HUES48 (cell line): ENCODE measurements at regions not wholly inside any gene's neighbourhood (a gene's known extent, or its start where the extent isn't known, plus 50 kb on each side); places are given as distances from the start of the nearest gene placed in this dataset.
"Not testable (repeated sequence)": the region's sequence is repeated elsewhere in the genome, so short reads cannot be mapped to it uniquely, and the experiment has no call there.

ENCODE experiments used
- H3K27ac ChIP-seq: one replicate; pipeline ENCODE4 v1.7.0; 2013; ENCODE audit warnings: low read depth, low read length, inconsistent platforms
- H3K27me3 ChIP-seq: 2 replicates; pipeline ENCODE4 v1.6.1; 2013; ENCODE audit warnings: mild to moderate bottlenecking, low read length; ENCODE audit not compliant: control insufficient read depth, insufficient read depth
- H3K36me3 ChIP-seq: 2 replicates; pipeline ENCODE4 v1.6.1; 2013; ENCODE audit warnings: low read length; ENCODE audit not compliant: control insufficient read depth, insufficient read depth
- H3K4me1 ChIP-seq: 2 replicates; pipeline ENCODE4 v1.6.1; 2013; ENCODE audit warnings: mild to moderate bottlenecking, low read length; ENCODE audit not compliant: control insufficient read depth, insufficient read depth
- H3K4me3 ChIP-seq: 2 replicates; pipeline ENCODE4 v1.5.1; 2013; ENCODE audit warnings: mild to moderate bottlenecking, low read depth, low read length
- H3K9ac ChIP-seq: 2 replicates; pipeline ENCODE4 v1.6.1; 2013; ENCODE audit warnings: mild to moderate bottlenecking, low read depth, low read length, moderate library complexity
- H3K9me3 ChIP-seq: 2 replicates; pipeline ENCODE4 v1.6.1; 2013; ENCODE audit warnings: low read length; ENCODE audit not compliant: control insufficient read depth, insufficient read depth

- Histone ChIP-seq H3K4me3 (no peak overlapping the region), H3K9ac (no peak overlapping the region), H3K27me3 (no peaks in the 10 kb centered on the region), H3K9me3 (peaks cover 55% of the 10 kb centered on the region), H3K27ac (no peak overlapping the region), H3K36me3 (no peaks in the 10 kb centered on the region), H3K4me1 (no peaks in the 10 kb centered on the region)
Measured at GRCh38 chrX:75873993-75874392, 88.9 kb upstream of the MAGEE2 start.

GRCh38 chrX:75883446-75883845, 98.4 kb upstream of the MAGEE2 start:
- Histone ChIP-seq H3K27me3 (no peaks in the 10 kb centered on the region), H3K36me3 (no peaks in the 10 kb centered on the region), H3K9me3 (peaks cover 39% of the 10 kb centered on the region), H3K9ac (no peak overlapping the region), H3K4me1 (no peaks in the 10 kb centered on the region), H3K4me3 (no peak overlapping the region), H3K27ac (no peak overlapping the region)

- Histone ChIP-seq H3K36me3 (no peaks in the 10 kb centered on the region), H3K4me3 (no peak overlapping the region), H3K27me3 (no peaks in the 10 kb centered on the region), H3K27ac (no peak overlapping the region), H3K9ac (no peak overlapping the region), H3K4me1 (no peaks in the 10 kb centered on the region), H3K9me3 (peaks cover 34% of the 10 kb centered on the region)
Measured at GRCh38 chrX:75887833-75888232, 102.8 kb upstream of the MAGEE2 start.

- H3K36me3 ChIP-seq, result no peaks in the 10 kb centered on the region
- no peak overlapping the region for H3K27ac ChIP-seq
- H3K4me1 ChIP-seq, result no peaks in the 10 kb centered on the region
- H3K9me3 ChIP-seq, result peaks cover 32% of the 10 kb centered on the region
- H3K9ac ChIP-seq, result no peak overlapping the region
- H3K27me3 ChIP-seq, result no peaks in the 10 kb centered on the region
- H3K4me3 ChIP-seq, result no peak overlapping the region
Measured at GRCh38 chrX:75892749-75893148, 107.7 kb upstream of the MAGEE2 start.

- no peaks in the 10 kb centered on the region for H3K36me3 ChIP-seq
- H3K9ac ChIP-seq, result no peak overlapping the region
- H3K4me3 ChIP-seq, result no peak overlapping the region
- no peaks in the 10 kb centered on the region for H3K27me3 ChIP-seq
- H3K4me1 ChIP-seq, result no peaks in the 10 kb centered on the region
- peaks cover 28% of the 10 kb centered on the region for H3K9me3 ChIP-seq
- no peak overlapping the region for H3K27ac ChIP-seq
Measured at GRCh38 chrX:75893281-75893680, 108.2 kb upstream of the MAGEE2 start.

- Histone ChIP-seq H3K36me3 (no peaks in the 10 kb centered on the region), H3K9ac (no peak overlapping the region), H3K4me1 (no peaks in the 10 kb centered on the region), H3K4me3 (no peak overlapping the region), H3K27ac (no peak overlapping the region), H3K9me3 (peaks cover 77% of the 10 kb centered on the region), H3K27me3 (no peaks in the 10 kb centered on the region)
Measured at GRCh38 chrX:75911716-75912115, 126.7 kb upstream of the MAGEE2 start.

- H3K27ac ChIP-seq, result no peak overlapping the region
- H3K4me1 ChIP-seq, result no peaks in the 10 kb centered on the region
- H3K4me3 ChIP-seq, result no peak overlapping the region
- H3K9me3 ChIP-seq, result peaks cover 39% of the 10 kb centered on the region
- no peaks in the 10 kb centered on the region for H3K36me3 ChIP-seq
- no peak overlapping the region for H3K9ac ChIP-seq
- H3K27me3 ChIP-seq, result no peaks in the 10 kb centered on the region
Measured at GRCh38 chrX:75957107-75957610, 172.1 kb upstream of the MAGEE2 start.

- not testable (repeated sequence) for H3K4me3 ChIP-seq, H3K4me1 ChIP-seq, H3K27me3 ChIP-seq, H3K36me3 ChIP-seq, H3K9ac ChIP-seq, H3K27ac ChIP-seq
- H3K9me3 ChIP-seq, result peaks cover 53% of the 10 kb centered on the region
Measured at GRCh38 chrX:75961321-75961720, 176.3 kb upstream of the MAGEE2 start.

GRCh38 chrX:75963774-75964173, 178.7 kb upstream of the MAGEE2 start:
- Histone ChIP-seq H3K27ac (no peak overlapping the region), H3K9ac (no peak overlapping the region), H3K4me3 (no peak overlapping the region), H3K36me3 (no peaks in the 10 kb centered on the region), H3K27me3 (no peaks in the 10 kb centered on the region), H3K9me3 (peaks cover 46% of the 10 kb centered on the region), H3K4me1 (no peaks in the 10 kb centered on the region)

- H3K36me3 ChIP-seq, result no peaks in the 10 kb centered on the region
- peaks cover 48% of the 10 kb centered on the region for H3K9me3 ChIP-seq
- H3K27me3 ChIP-seq, result no peaks in the 10 kb centered on the region
- H3K4me1 ChIP-seq, result no peaks in the 10 kb centered on the region
- H3K4me3 ChIP-seq, result no peak overlapping the region
- no peak overlapping the region for H3K9ac ChIP-seq
- no peak overlapping the region for H3K27ac ChIP-seq
Measured at GRCh38 chrX:75968293-75968692, 183.2 kb upstream of the MAGEE2 start.

- Histone ChIP-seq H3K4me3 (no peak overlapping the region), H3K27me3 (no peaks in the 10 kb centered on the region), H3K4me1 (no peaks in the 10 kb centered on the region), H3K36me3 (no peaks in the 10 kb centered on the region), H3K9ac (no peak overlapping the region), H3K9me3 (peaks cover 52% of the 10 kb centered on the region), H3K27ac (no peak overlapping the region)
Measured at GRCh38 chrX:75986976-75987375, 185.9 kb upstream of the PBDC1 start.
